AG09319 (cell line): ENCODE measurements at regions not wholly inside any gene's neighbourhood (a gene's known extent, or its start where the extent isn't known, plus 50 kb on each side); places are given as distances from the start of the nearest gene placed in this dataset.
"Not testable (repeated sequence)": the region's sequence is repeated elsewhere in the genome, so short reads cannot be mapped to it uniquely, and the experiment has no call there.

Experiments
- DNase-seq: peaks from one replicate; pipeline ENCODE4 v3.0.0-alpha.2; 2010; ENCODE audit warnings: low read depth; ENCODE audit errors: extremely low read depth
- TF ChIP-seq, protein P1 (sequence below): IDR thresholded peaks from 2 replicates; pipeline ENCODE4 v1.5.1; 2011; ENCODE audit warnings: low read depth, mild to moderate bottlenecking, inconsistent platforms, low read length, moderate library complexity

DNA sequence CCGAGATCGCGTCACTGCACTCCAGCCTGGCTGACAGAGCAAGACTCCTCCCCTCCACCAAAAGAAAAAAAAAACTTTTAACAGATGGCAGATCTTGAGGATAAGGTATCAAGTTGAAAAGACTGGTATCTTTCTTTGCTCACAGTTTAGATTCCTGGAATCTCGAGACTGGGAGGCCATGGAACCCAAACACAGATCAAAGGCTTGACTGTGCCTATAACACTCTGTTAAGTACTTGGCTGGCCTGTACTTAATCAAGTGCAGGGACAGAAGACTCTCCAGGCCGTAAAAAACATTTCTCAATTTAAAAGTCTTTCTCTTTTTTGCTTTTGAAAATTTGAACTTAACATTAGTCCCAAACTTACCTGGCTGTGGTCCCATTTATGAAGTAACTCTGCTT lies 107.1 kb upstream of the ZNF516 start:
- DNase-seq: no peak
- TF ChIP-seq, protein P1, sequence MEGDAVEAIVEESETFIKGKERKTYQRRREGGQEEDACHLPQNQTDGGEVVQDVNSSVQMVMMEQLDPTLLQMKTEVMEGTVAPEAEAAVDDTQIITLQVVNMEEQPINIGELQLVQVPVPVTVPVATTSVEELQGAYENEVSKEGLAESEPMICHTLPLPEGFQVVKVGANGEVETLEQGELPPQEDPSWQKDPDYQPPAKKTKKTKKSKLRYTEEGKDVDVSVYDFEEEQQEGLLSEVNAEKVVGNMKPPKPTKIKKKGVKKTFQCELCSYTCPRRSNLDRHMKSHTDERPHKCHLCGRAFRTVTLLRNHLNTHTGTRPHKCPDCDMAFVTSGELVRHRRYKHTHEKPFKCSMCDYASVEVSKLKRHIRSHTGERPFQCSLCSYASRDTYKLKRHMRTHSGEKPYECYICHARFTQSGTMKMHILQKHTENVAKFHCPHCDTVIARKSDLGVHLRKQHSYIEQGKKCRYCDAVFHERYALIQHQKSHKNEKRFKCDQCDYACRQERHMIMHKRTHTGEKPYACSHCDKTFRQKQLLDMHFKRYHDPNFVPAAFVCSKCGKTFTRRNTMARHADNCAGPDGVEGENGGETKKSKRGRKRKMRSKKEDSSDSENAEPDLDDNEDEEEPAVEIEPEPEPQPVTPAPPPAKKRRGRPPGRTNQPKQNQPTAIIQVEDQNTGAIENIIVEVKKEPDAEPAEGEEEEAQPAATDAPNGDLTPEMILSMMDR: no peak

DNA sequence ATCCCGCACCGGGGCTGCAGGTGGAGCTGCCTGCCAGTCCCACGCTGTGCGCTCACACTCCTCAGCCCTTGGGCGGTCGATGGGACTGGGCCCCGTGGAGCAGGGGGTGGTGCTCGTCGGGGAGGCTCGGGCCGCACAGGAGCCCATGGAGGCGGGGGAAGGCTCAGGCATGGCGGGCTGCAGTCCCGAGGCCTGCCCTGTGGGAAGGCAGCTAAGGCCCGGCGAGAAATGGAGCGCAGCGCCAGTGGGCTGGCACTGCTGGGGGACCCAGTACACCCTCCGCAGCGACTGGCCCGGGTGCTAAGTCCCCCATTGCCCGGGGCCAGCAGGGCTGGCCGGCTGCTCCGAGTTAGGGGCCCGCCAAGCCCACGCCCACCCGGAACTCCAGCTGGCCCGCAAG lies 105.0 kb upstream of the ZNF516 start:
- not testable (repeated sequence) for DNase-seq

DNA sequence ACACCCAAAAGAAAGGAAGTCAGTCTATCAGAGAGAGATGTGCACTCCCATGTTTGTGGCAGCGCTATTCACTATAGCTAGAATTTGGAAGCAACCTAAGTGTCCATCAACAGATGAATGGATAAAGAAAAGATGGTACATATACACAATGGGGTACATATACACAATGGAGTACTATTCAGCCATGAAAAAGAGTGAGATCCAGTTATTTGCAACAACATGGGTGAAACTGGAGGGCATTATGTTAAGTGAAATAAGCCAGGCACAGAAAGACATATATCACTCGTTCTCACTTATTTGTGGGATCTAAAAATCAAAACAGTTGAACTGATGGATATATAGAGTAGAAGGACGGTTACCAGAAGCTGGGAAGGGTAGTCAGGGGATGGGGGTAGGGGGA lies 99.9 kb upstream of the ZNF516 start:
- TF ChIP-seq, protein P1: no peak
- no peak for DNase-seq

DNA sequence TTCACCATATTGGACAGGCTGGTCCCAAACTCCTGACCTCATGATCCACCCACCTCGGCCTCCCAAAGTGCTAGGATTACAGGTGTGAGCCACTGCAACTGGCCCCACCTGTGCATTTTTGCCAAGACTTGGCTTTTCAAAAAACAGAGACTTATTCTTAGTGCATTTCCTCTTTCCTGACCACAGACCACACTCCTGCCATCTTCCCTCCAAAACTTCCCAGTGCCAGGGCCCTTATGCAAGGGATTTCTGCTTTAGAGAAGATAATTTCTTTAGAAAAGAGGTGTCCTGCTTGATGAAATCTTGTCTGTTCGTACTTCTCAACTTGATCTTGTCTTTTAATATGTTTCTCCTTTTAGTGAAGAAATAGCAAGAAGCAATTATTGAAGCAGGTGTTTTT lies 98.8 kb upstream of the ZNF516 start:
- TF ChIP-seq, protein P1: no peak
- DNase-seq: no peak

DNA sequence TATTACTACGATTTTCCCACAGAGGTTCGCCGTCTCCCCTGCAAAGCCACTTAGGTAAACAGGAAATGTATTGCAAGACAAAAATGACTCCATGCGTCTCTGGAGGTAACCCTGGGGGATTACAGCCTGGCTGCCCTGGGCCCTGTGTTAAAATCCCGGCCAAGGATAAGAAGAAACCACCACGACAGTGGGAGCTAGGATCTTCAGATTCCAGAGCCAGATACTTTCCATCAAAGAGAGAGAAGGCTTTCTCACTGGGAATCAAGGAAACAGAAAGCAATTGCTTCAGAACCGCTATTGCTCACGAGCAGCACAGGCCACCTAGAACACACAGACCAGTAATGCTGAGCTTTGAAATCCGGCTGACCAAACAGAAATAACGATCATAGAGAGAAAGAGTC lies 97.9 kb upstream of the ZNF516 start:
- TF ChIP-seq, protein P1: no peak

DNA sequence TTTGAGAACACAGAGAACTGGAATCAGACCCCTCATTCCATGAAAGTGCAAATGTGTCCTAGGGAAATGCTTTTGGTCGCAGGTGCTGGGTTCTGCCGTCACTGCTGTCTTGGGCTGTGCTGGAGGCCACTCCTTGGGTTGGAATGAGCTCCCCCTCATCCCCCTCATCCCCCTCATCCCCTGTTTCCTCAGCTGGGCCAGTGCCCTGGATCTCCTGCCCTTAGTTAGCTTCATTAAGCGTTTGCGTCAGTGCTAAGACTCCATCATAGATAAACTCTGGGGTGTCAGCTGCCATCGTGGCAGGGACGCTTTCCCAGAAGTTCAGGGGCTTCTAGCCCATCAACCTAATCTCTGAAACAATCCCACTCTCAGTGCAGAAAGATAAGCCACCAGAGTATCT lies 97.1 kb upstream of the ZNF516 start:
- TF ChIP-seq, protein P1: no peak
- no peak for DNase-seq

More for the DNA sequence above, 97.9 kb upstream of the ZNF516 start:
- DNase-seq: no peak

DNA sequence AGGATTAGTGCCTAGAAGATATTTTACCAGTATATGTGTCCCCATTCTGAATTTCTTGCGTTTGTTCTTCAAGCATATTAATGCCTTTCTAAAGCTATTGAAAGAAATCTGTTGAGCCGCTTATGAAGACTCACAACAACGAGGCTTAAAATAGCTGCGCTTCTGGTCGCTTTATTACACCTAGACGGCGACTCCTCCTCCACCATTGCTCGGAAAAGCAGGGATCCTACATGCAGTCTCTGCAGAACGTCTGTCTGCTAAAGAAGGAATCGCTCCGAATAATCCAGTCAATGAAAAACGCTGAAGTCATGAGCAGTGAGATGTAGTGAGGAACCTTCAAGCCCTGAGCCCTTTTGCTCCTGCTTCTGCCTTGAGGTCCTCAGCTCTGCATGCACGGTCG lies 94.8 kb upstream of the ZNF516 start:
- TF ChIP-seq, protein P1: no peak
- no peak for DNase-seq

DNA sequence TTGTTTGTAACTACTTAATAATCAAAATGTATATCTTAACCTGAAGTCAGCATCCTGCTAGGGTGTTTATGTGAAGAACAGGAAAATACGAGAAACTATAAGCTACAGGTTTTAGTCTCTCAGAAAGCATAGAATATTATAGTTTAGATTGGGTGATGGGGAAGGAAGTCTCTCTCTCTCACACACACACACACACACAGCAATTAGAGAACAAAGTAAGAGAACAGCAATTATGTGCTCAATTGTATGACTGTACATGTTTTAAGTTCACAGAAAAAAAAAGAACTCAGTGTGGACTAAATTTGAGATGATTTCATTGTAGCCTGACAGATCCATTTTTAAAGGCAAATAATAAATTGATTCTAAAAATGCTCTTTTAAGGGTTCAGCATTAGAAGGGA lies 94.3 kb upstream of the ZNF516 start:
- TF ChIP-seq, protein P1: no peak

More for the DNA sequence above, 94.3 kb upstream of the ZNF516 start:
- DNase-seq: no peak
